EL (cell line): ENCODE measurements at regions not wholly inside any gene's neighbourhood (a gene's known extent, or its start where the extent isn't known, plus 50 kb on each side); places are given as distances from the start of the nearest gene placed in this dataset.

Source experiments
- DNase-seq: peaks from one replicate; pipeline ENCODE4 v3.0.0-alpha.2; 2016

DNA sequence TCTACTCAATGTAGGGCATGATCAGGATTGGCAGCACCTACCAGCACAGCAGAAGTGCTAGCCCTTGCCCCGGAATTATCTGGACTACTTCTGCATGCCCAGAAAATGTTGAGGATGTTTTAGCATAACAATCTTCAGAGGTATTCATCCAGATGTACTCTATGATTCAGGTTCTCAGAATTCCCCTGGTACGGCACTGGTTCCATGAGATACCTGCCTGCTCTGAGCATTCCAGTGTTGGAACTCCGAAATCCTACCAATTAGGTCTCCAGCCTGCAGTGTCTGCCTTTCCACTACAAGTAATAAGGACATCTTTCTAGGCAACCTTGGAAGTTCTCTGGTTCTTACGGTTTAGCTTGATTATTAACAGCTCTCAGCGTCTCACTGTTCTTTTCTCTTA lies 554.5 kb downstream of the HACE1 start:
- DNase-seq: no peak

DNA sequence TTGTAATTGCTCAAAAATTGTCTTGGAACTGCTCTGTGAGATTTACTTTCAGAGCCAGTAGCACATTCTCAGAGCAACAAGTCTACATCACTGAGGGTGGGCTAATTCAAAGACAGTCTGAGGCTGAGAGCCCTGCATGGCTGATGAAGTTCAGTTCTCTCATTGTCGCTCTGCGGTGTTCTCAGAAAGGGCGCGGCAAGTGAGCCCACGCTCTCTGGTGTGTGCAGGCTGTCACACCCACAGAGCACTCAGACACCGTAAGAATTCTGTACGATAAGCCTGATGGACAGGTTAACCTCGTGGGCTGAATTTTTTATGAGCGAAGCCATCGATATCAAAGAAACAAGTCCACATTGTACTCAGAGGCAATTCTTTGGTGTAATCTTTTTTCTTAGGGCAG lies 557.8 kb downstream of the HACE1 start:
- no peak for DNase-seq

DNA sequence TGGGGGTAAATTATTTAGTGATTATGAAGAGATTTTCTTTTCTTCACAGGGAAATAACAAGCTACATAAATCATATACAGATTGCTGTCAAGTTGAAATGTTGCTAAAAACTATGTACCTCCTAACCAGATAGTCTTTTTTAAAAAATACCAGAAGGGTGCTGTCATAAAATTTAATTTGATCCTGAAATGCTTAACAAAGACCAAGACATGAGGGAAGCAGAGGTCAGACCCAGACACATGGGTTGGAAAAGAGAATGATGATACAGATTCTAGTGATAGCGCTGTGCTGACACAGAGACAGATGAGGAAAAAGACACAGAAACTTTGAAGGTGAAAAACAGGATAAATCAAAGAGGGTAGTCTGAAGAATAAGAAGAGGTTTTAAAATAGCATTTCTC lies 573.1 kb downstream of the HACE1 start:
- DNase-seq: no peak

DNA sequence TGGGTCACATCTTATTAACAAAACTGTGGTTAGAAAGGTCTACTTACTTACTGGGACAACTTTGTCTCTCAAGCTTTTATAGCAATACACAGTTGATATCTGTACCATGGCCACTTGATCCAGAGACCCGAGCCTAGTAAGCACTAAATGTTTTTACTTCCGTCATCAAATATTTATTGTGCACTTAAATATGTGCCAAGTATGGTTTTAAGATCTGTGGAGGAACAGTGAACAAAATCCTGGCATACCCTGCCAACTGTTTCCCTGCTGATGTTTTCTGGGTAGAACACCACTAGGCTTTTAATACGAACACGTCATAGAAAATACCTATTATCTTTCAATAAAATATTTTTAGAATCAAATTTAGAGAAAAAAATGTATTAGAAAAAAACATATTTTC lies 574.8 kb downstream of the HACE1 start:
- no peak for DNase-seq

DNA sequence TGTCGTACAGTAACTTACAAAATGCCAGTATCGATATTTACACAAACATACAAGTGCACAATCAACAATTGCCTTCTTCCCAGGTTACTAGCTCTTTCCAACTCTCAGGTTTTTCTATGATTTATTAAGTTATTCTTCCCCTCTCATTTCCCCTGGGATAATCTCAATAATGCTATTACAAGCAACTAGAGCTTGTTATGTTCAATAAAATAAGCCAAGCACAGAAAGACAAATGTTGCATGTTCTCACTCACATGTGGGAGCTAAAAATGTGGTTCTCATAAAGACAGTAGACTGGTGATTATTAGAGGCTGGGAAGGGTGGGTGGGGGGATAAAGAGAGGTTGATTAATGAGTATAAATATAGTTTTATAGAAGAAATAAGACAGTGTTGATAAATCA lies 577.1 kb downstream of the HACE1 start:
- no peak for DNase-seq

DNA sequence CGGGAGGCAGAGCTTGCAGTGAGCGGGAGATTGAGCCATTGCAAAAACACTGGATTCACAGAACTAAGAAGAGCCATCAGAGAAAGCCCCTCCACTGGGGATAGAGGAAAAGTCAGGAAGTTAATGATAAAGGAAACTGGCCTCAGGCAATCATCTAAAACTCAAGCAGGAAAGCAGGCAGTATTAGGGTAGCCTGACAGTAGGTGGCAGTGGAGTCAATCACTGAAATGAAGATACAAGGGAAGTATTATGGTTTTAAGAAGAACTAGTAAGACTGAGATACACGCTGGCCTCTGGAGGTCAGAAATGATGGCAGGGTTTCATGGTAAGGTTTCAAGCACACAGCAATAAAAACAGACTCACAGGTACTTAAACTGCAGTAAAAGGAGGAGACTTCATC lies 578.3 kb downstream of the HACE1 start:
- no peak for DNase-seq

DNA sequence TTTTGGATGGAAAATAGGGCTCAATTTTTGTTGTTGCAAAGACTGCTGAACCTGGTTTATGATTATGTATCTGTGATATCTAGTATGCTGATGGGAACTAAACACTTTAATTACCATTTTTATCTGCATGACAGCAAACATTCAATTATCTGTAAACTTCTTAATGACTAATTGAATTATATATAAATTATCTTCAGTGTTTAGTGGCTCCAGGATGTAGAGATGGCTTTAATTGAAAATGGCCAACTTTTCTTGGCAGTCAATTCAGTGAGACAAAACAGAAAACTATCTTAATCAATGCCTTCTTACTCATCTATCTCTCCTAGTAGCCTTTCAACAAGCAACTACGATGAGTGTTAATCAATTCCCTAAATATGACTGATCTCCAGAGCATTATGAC lies 591.3 kb downstream of the HACE1 start:
- no peak for DNase-seq

DNA sequence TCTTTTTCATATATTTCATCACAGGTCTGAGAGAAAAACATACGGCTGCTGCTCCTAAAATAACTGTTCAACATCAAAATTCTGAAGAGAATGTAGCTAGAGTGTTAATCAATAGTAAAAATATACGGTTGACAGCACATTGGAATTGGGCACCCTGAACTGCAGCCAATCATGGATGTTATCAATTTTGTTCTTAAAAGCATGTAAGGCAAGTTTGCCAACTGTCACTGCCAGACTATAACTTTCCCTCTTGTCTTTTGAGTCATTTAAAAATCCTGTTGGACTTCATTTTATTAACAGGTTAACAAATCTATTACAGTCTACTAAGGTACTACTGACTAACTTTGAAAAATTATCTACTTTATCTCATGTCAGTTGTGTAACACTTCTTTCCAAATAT lies 592.8 kb downstream of the HACE1 start:
- no peak for DNase-seq

DNA sequence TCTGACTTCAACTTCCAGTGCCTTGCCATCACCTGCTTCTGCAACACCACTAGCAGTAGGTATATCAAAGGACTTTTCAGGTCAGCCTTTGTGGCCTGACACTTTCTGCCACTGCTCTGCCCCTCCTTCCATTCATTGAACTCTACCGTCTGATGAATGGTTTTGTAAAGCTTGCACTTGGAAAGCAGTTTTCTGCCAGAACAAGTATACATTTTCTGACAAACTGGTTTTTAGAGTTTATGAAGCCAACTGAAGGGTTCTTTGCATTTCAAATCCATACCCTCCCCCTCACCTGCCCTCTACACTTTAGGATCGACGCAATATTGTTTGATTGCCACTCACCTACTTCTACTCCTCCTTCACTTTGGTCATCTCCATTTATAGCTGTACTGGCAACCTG lies 603.1 kb downstream of the HACE1 start:
- no peak for DNase-seq

DNA sequence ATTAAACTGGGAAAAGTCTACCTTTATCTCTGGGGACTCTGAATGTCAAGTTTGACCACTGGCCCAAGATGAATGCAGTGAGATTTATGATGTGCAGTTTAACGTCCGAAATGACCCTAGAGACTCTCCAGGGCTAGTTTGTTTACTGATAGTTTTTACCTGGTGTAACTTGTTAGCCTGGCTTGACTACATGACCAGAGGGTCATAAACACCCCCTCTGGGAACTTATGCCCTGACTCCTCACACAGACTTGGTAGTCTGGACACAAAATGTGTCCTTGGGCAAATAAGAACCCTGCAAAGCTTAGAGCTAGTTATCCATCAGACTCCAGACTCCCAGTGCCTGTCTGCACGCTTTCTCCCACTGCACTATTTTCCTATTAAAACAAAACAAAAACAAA lies 606.5 kb downstream of the HACE1 start:
- DNase-seq: no peak

DNA sequence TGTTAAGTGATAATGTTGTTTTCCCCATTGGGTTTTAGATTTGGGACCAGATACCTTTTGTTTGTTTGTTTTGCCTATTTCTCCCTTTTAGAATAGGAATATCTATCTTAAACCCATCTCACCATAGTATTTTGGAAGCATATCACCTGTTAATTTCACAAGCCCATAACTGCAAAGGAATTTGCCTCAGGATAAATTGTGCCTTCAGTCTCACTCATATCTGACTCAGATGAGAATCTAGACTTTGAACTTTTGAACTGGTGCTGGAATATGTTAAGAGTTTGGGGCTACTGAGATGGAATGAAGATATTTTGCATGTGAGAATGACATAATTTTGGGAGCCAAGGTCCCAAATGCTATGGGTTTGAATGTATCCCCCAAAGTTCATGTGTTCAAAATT lies 607.4 kb downstream of the HACE1 start:
- no peak for DNase-seq

DNA sequence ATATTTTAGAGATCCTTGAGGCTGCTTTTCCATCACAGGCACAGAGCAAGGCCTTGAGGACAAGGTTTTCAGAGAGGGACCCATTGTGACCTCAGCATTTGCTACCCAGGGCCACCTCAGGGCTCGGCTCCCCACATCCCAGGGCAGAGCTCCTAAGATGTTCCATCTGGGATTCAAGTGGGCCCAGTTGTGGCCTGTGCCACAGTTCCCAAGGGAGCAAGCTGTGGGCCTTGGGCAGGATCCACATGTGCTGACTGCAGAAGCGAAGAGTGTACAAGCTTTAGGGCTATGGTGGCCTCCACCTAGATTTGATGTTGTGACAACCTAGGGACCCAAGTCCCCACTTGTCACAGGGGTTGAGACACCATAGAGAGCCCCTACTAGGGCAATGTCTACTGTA lies 608.1 kb downstream of the HACE1 start:
- no peak for DNase-seq

DNA sequence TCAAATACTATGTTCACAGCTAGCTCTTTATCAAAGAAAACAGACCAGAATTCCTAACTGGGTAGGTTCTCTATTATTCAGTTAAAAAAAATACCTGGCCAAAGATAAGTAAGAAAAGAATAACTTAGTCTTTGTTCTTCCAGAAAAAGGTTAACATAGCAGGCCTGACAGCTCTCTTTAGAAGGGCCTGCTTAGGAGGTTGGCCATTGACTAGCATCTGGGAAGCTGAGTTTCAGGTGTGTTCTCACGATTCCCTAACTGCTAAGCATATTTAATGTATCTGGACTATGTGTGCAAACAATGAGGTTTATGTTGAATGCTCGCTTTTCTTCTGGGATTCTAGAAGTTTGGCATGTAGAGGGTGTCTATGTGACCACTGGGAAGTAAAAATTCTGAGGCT lies 618.9 kb downstream of the HACE1 start:
- DNase-seq: no peak

DNA sequence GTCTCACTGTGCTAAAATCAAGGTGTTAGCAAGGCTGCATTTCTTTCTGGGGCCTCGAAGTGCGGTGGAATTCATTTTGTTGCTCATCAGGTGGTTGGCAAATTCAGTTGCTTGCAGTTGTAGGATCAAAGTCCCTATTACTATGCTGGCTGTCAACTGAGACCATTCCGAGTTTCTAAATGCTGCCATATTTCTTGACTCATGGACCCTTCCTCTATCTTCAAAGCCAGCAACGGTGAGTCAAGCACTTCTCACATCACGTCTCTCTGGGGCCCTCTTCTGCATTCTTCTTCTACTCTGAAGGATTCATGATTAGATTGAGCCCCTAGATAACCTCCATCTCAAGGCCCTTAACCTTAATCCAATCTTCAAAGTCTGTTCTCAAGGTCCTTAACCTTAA lies 619.7 kb downstream of the HACE1 start:
- DNase-seq: no peak

DNA sequence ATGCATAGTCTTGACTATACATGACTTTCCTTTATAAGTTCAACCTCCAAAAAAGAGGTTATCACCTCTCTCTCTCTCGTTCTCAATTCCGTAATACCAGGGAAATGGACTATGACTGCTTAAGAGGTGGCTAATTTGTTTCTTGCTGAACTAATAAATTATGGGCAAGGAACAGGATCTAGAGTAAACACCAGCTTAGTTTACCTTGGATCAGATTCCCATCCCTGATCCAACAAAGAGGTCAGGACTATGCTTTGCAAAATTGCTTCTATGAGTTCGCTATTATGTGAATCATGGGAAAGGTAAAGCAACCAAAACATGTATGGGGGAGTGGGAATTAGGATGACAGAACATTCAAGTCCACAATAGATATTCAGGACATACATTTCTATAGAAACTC lies 630.7 kb downstream of the HACE1 start:
- DNase-seq: no peak

DNA sequence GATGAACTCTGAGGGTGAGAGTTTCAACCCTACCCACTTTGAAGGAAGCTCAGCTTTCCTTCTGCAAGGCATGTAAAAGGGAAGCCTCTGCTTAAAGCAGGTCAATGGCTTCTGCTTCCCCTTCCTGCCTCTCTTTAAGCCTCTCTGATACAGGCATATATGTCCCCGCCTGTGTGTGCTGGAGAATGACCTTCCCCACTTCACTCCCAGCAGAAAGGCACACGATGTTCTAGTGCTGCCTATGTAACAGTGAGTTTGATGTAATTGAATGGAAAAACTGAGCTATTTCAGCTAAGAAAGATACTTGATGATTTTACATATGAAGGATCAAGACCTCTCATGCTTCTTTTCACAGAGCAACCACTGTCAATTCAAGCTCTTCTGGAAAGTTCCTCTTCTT lies 632.2 kb downstream of the HACE1 start:
- DNase-seq: no peak

DNA sequence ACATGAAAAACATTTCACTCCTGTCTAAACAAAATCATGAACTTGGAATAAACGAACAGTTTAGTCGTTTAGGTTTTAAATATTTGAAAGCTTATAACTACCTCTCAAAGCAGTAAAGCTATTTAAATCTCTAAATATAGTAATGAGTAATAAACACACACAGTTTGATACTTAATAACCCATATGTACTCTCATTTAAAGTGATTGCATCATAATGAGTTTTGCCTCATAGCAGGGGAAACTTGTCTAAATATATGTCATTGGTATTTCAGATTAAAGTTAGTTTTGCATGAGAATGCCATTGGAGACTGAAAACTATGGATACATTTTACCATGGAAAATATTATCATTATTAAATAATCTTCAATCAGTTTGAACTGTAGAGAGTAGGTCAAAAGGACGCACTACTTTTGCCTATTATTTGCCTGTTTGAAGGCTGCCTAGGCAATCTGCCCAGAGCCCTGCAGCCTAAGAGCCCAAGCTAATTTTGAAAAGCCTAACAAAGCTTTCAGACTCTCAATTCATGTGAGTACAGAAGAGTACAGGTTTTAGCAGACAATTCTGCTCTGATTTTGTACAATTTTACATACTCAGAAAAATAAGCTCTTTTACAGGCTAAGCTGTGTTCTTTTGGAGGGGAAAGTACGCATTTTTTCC lies 632.8 kb downstream of the HACE1 start:
- DNase-seq: no peak

DNA sequence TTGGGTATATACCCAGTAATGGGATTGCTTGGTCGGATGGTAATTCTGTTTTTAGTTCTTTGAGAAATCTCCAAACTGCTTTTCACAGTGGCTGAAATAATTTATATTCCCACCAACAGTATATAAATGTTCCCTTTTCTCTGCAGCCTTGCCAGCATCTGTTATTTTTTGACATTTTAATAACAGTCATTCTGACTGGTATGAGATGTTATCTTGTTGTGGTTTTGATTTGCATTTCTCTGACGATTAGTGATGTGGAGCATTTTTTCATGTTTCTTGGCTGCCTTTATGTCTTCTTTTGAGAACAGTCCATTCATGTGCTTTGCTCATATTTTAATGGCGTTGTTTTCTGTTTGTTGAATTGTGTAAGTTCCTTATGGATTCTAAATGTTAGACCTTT lies 641.6 kb downstream of the HACE1 start:
- DNase-seq: peak; percentile 6

DNA sequence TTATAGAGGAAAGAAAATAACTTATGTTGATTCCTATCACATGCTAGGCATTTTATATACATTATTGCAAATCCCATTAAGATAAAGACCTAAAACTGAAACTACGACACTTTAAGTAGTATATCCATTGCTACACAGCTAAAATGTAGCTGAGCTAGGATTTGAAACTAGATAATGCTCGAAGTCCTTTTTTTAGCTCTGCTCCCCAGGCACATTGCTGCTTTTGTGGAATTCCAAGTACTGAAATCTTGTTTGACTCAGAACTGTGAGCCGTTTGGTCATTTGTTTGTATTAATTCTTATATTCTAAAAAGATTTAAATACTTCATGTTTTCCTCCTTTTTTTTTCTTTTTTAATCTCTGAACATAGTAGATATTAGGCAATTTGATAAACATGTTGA lies 644.8 kb downstream of the HACE1 start:
- DNase-seq: no peak

DNA sequence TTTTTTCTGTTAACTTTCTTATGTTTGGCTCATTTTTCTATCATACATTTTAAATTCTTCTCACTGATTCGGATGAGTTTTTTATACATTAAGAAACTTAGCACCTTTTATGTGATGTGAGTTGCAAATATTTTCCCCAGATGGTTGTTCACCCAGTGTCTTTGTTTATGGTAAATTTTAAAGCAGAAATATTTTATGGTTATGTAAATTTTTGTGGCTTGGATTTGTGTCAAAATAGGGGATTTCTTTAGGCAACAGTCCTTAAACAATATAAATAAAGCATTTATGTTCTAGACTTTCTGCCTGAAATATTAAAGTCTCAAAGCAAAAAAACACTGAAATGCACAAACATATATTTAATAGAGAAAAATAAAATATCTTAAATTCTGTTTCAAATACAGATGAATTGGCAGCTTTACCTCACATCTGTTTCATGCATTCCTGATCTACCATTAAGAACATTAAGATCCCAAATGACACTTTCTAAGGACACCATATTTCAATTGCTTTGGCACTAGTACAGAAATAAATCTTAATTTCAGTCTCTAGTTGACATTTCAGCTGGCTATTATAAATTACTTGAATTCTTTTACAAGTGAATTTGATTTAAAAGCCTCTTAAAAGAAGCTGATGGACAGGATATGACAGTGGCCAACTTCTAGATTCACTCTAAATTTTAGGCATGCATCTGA lies 646.6 kb downstream of the HACE1 start:
- no peak for DNase-seq

DNA sequence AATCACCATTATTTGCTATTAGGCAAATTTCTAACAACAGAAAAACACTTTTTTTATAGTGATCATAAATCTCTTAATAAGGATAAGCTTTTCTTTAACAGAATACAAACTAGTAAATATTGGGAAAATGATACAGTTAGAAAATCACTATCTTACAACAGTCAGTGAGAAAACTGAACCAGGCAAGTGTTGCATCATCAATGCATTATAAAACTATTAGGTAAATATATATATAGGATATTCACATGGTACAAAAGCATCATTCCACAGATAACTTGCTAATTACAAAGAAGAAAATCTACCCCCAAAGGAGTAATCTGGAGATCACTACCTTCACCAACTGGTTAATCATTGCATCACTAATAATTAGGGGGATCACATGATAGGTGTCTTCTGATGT lies 652.1 kb downstream of the HACE1 start:
- no peak for DNase-seq

DNA sequence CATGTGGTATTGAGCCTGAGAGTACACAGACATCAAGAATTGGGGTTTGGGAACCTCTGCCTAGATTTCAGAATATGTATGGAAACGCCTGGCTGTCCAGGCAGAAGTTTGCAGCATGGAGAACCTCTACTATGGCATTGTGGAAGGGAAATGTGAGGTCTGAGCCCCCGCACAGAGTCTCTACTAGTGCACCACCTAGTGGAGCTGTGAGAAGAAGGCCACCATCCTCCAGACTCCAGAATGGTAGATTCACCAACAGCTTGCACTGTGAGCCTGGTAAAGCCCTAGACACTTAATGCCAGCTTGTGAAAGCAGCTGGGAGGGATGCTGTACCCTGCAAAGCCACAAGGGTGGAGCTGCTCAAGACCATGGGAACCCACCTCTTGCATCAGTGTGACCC lies 658.2 kb downstream of the HACE1 start:
- DNase-seq: no peak

DNA sequence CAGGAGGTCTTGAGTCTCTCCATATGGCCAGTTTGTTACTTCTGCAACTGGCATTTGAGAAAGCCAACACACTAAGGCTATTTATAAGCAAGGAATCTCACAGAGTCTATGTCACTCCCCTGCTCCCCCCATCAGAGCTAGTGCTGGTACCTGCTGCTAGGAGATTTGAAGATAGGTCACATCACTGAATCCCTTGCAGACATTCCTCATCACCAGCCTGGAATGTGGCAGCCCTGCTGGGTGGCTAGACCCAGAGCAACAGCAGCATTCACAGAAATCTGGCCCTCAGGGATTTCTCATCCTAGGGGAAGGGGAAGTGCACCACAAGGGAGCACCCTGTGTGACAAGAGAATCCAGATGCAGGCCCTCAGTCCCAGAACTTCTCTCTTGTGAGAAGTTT lies 672.1 kb downstream of the HACE1 start:
- DNase-seq: no peak

DNA sequence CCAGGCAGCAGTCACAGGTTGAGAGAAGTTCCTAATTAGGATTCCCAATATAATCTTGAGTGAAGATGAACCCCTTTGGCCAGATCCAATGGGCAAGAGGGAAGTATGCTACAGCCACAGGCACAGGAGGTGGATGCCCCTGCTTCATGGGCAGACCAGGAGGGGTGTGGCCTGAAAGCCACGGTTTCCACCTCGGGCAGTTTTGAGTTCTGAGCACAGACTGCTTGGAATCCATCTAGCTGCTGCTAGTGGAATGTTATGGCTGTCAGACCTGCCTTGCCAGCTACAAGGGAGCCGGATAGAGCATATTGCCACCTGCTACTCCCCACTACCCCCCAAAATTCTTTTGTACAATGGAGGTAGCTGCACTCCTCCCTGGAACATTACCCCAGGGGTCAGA lies 672.9 kb downstream of the HACE1 start:
- no peak for DNase-seq

DNA sequence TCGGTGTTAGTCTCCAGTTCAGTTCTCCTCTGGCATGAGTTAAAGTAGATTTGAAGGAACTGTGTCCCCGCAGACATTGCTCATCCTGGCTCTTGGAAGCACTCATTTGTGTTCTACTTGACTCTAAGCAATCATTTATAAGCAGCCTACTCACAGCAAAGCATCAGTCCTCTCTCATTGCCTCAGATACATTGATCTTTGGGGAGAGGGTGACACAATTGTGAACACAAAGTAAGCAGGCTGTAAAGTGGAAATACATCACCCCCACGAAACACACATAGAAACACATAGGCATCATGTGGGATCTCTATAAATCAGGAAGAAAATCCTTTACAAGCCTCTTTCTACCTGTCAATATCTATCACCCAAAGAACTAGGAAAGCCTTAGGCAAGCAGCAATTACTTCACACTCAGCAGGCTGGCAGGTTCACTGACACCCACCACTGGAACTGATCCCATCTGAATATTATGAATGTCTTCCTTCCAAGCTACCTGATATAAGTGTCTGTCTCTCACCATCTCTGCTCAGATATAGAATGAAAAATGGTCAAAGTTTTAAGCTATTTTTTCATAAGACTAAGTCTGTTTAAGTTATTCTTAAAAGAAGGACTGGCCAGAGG lies 675.8 kb downstream of the HACE1 start:
- DNase-seq: no peak
